OCI-LY7 (cell line): ENCODE measurements at regions not wholly inside any gene's neighbourhood (a gene's known extent, or its start where the extent isn't known, plus 50 kb on each side); places are given as distances from the start of the nearest gene placed in this dataset.

ENCODE experiments used
- BruUV-seq: library from RNA; stranded (reverse); fragments of 400-500 nt; replicated peaks from 2 replicates; lab custom pipeline; 2021; lab: Mats Ljungman, UMichigan
- CTCF ChIA-PET: fragments of 300-600 bp; sonication (Branson Sonifier 250); formaldehyde crosslinking; loops from one replicate; lab custom pipeline; 2022; ENCODE audit warnings: antibody characterized with exemption; ENCODE audit not compliant: unreplicated experiment; lab: Charles Lee
- POLR2A ChIA-PET: fragments of 300-600 bp; sonication (Branson Sonifier 250); formaldehyde crosslinking; loops from one replicate; lab custom pipeline; 2022; ENCODE audit warnings: antibody characterized with exemption; lab: Charles Lee
- DNase-seq: peaks from one replicate; pipeline ENCODE4 v3.0.0-alpha.2; 2015; ENCODE audit warnings: low spot score
- H2AFZ ChIP-seq: fragments of 200-600 bp; sonication (generic), shearing (Covaris generic); 2 replicates; pipeline ENCODE4 v1.6.1; 2014; ENCODE audit warnings: mild to moderate bottlenecking, antibody characterized with exemption, low read length, moderate library complexity
- H3K27ac ChIP-seq: fragments of 200-600 bp; sonication (generic); 2 replicates; pipeline ENCODE4 v1.5.1; 2014; ENCODE audit warnings: mixed run types, low read depth, mild to moderate bottlenecking, moderate library complexity, low read length, inconsistent platforms; ENCODE audit not compliant: poor library complexity, severe bottlenecking
- H3K36me3 ChIP-seq: fragments of 200-600 bp; sonication (generic); 2 replicates; pipeline ENCODE4 v1.6.1; 2014; ENCODE audit warnings: mild to moderate bottlenecking, antibody characterized with exemption, low read length, moderate library complexity, mixed read lengths; ENCODE audit not compliant: insufficient read depth
- H3K4me1 ChIP-seq: fragments of 200-600 bp; sonication (generic); 2 replicates; pipeline ENCODE4 v1.5.1; 2014; ENCODE audit warnings: mild to moderate bottlenecking, low read length; ENCODE audit not compliant: insufficient read depth, poor library complexity, severe bottlenecking
- H3K4me2 ChIP-seq: fragments of 200-600 bp; sonication (generic); 2 replicates; pipeline ENCODE4 v1.6.1; 2014; ENCODE audit warnings: mild to moderate bottlenecking, low read length
- H3K4me3 ChIP-seq: fragments of 200-600 bp; sonication (generic); 2 replicates; pipeline ENCODE4 v1.5.1; 2014; ENCODE audit warnings: mild to moderate bottlenecking, low read depth, low read length; ENCODE audit not compliant: poor library complexity, severe bottlenecking
- H3K79me2 ChIP-seq: fragments of 200-600 bp; sonication (generic); 2 replicates; pipeline ENCODE4 v1.6.1; 2016; ENCODE audit warnings: low read depth, mild to moderate bottlenecking, low read length, moderate library complexity, mixed read lengths; ENCODE audit not compliant: insufficient read depth
- H3K9me2 ChIP-seq: fragments of 200-600 bp; sonication (generic); 2 replicates; pipeline ENCODE4 v1.6.1; 2016; ENCODE audit warnings: mild to moderate bottlenecking, low read length, mixed read lengths; ENCODE audit not compliant: insufficient read depth
- H3K9me3 ChIP-seq: fragments of 200-600 bp; sonication (generic); 2 replicates; pipeline ENCODE4 v1.6.1; 2014; ENCODE audit warnings: mild to moderate bottlenecking, mixed run types, low read length, mixed read lengths
- H4K20me1 ChIP-seq: fragments of 200-600 bp; sonication (generic); 2 replicates; pipeline ENCODE4 v1.6.1; 2014; ENCODE audit warnings: mild to moderate bottlenecking, antibody characterized with exemption, low read length, moderate library complexity, mixed read lengths; ENCODE audit not compliant: insufficient read depth
- EZH2phosphoT487 ChIP-seq: fragments of 200-600 bp; sonication (generic); IDR thresholded peaks from 2 replicates; pipeline ENCODE4 v1.6.1; 2018; ENCODE audit warnings: low read depth, borderline replicate concordance, mild to moderate bottlenecking, mixed run types, antibody characterized with exemption, low read length, moderate library complexity, mixed read lengths
- intact Hi-C: fragments of 100-400 bp; cut with micrococcal nuclease; formaldehyde crosslinking; loops from one replicate; pipeline ENCODE4 v1.10.0; 2022; ENCODE audit not compliant: unreplicated experiment
- TF ChIP-seq, protein P1 (sequence below): fragments of 200-600 bp; sonication (generic); conservative IDR thresholded peaks from 2 replicates; pipeline ENCODE4 v1.5.1; 2014; ENCODE audit warnings: mild to moderate bottlenecking, antibody characterized with exemption, low read length, moderate library complexity, mixed read lengths

DNA sequence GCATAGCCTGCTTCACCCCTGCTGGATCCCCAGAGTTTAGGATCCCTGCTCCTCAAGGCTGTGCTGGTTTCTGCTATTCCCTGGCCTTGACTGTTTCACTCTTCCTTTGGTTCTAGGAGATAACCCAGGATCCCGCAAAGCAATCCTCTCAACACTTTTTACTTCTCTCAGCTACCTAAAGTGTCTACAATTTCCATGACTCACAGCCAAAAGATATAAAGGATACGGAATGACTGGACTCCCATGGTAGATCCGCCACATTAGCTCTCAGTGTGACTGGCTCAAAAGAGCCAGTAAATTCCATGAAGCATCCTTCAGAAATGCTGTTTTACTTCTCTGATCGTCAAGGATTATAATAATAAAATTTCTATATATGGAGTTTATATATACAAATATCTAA, 66.3 kb upstream of the TMEM164 start:
- Histone ChIP-seq H3K4me2 (no peak overlapping the region), H3K36me3 (no peaks in the 10 kb centered on the region), H2AFZ (no peak overlapping the region), H3K79me2 (no peaks in the 10 kb centered on the region), H3K4me3 (no peak overlapping the region), H3K4me1 (no peaks in the 10 kb centered on the region), H3K9me3 (no peaks in the 10 kb centered on the region), H3K9me2 (no peaks in the 10 kb centered on the region), H4K20me1 (no peaks in the 10 kb centered on the region), H3K27ac (no peak overlapping the region)
- TF ChIP-seq, protein P1, sequence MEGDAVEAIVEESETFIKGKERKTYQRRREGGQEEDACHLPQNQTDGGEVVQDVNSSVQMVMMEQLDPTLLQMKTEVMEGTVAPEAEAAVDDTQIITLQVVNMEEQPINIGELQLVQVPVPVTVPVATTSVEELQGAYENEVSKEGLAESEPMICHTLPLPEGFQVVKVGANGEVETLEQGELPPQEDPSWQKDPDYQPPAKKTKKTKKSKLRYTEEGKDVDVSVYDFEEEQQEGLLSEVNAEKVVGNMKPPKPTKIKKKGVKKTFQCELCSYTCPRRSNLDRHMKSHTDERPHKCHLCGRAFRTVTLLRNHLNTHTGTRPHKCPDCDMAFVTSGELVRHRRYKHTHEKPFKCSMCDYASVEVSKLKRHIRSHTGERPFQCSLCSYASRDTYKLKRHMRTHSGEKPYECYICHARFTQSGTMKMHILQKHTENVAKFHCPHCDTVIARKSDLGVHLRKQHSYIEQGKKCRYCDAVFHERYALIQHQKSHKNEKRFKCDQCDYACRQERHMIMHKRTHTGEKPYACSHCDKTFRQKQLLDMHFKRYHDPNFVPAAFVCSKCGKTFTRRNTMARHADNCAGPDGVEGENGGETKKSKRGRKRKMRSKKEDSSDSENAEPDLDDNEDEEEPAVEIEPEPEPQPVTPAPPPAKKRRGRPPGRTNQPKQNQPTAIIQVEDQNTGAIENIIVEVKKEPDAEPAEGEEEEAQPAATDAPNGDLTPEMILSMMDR, result no peak
- no peak for TF ChIP-seq EZH2phosphoT487
- intact Hi-C loops, result no loop called here
- ChIA-PET POLR2A (no interaction called here), CTCF (no interaction called here)
- no TSS peak for BruUV-seq
- DNase-seq, result no peak

DNA sequence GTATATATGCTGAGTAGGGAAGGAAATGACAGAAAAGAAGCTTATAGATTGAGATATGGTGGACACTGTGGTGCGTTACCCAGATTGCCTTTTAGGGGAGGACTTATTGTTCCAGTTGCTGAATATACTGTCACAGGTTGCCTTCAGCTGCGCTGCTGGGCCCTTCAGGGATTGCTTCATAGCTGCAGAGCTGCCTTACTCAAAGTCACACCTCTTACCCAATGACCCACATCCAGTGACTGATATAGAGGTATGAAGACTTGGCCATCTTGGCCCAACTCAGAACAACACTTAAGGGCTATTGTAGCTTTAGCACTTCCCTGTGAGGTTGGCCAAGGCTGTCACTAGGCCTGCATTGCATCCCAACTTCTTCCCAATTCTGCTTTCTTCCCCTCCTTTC, 63.4 kb upstream of the TMEM164 start:
- Histone ChIP-seq H3K79me2 (no peaks in the 10 kb centered on the region), H3K36me3 (no peaks in the 10 kb centered on the region), H3K9me2 (no peaks in the 10 kb centered on the region), H3K9me3 (no peaks in the 10 kb centered on the region), H3K4me1 (no peaks in the 10 kb centered on the region), H2AFZ (no peak overlapping the region), H3K4me2 (no peak overlapping the region), H4K20me1 (no peaks in the 10 kb centered on the region), H3K27ac (no peak overlapping the region), H3K4me3 (no peak overlapping the region)
- intact Hi-C loops, result no loop called here
- ChIA-PET POLR2A (no interaction called here), CTCF (no interaction called here)
- BruUV-seq, result no TSS peak
- TF ChIP-seq EZH2phosphoT487, result no peak
- TF ChIP-seq, protein P1, result no peak
- DNase-seq, result no peak

GRCh38 chrX:109940411-109940810, 62.5 kb upstream of the TMEM164 start:
- no peaks in the 10 kb centered on the region for H3K4me1 ChIP-seq
- POLR2A ChIA-PET, result no interaction called here
- H4K20me1 ChIP-seq, result no peaks in the 10 kb centered on the region
- no peak overlapping the region for H3K4me3 ChIP-seq
- no TSS peak for BruUV-seq
- H3K27ac ChIP-seq, result no peak overlapping the region
- no peak for DNase-seq
- intact Hi-C loops, result no loop called here
- no peaks in the 10 kb centered on the region for H3K9me3 ChIP-seq
- H3K36me3 ChIP-seq, result no peaks in the 10 kb centered on the region
- TF ChIP-seq, protein P1, result no peak
- no peak for TF ChIP-seq EZH2phosphoT487
- CTCF ChIA-PET, result no interaction called here
- H3K79me2 ChIP-seq, result no peaks in the 10 kb centered on the region
- H2AFZ ChIP-seq, result no peak overlapping the region
- H3K9me2 ChIP-seq, result no peaks in the 10 kb centered on the region
- H3K4me2 ChIP-seq, result no peak overlapping the region
